NCI-H526 (cell line): ENCODE measurements at regions not wholly inside any gene's neighbourhood (a gene's known extent, or its start where the extent isn't known, plus 50 kb on each side); places are given as distances from the start of the nearest gene placed in this dataset.

Source experiments
- DNase-seq, 2 experiments: peaks; one replicate each; lab custom pipeline; 2025; lab: John Stamatoyannopoulos, UW

- no peak for DNase-seq
Observed at GRCh38 chr11:71310184-71310583, 57.8 kb upstream of the SHANK2 start.

DNA sequence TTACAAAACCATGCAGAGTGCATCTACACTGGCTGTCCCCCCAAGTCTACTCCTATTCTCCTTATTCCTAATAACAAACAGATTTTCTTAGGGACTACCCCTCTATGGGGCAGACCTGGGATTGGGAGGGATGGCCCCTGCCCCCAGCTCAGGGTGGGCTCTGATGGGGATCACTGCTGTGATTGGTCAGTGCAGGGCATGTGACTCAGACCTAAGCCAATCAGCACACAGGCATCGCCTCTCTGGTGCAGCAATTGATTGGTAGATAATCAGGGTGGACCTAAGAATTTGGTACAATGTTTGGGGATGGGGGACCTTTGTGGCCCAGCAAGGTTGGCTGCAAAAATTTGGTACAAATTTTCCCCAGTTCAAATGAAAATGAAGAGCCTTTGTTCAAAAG lies 57.2 kb upstream of the SHANK2 start:
- DNase-seq = no peak

DNA sequence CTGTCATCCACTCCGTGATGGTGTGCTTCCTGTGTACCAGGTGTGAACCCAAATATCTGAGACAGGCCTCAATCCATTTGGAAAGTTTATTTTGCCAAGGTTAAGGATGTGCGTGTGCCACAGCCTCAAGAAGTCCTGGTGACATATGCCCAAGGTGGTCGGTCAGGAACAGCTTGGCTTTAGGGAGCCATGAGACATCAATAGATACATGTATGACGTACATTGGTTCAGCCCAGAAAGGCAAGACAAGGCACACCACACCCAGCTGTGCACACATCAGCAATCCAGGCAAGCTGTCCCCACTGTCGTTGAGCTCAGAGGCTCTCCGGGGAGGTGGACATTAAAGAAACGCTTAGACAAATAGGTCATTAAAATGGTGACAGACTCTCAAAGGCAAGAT lies 56.8 kb upstream of the SHANK2 start:
- no peak for DNase-seq

GRCh38 chr11:71307811-71308645 lies 55.7 kb upstream of the SHANK2 start:
- DNase-seq = peak; percentile 55 to 69

GRCh38 chr11:71305451-71306125 lies 53.2 kb upstream of the SHANK2 start:
- DNase-seq = no peak

DNA sequence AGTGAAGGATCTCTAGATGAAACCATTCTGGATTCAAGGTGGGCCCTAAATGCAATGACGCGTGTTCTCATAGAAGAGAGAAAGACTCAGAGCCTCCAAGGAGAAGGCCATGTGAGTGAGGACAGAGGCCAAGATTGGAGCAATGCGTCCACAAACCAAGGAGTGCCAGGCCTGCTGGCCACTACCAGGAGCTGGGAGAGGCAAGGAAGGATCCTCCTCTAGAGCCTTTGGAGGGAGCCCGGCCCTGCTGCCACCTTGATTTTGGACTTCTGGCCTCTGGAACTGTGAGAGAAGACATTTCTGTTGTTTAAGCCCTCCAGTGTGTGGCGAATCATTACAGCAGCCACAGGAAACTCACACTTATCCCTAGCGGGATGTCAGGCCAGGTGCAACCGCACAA lies 52.7 kb upstream of the SHANK2 start:
- DNase-seq = no peak

- DNase-seq = no peak
Observed at GRCh38 chr11:71304491-71304890, 52.1 kb upstream of the SHANK2 start.

- no peak for DNase-seq
Observed at GRCh38 chr11:71304045-71304444, 51.7 kb upstream of the SHANK2 start.

DNA sequence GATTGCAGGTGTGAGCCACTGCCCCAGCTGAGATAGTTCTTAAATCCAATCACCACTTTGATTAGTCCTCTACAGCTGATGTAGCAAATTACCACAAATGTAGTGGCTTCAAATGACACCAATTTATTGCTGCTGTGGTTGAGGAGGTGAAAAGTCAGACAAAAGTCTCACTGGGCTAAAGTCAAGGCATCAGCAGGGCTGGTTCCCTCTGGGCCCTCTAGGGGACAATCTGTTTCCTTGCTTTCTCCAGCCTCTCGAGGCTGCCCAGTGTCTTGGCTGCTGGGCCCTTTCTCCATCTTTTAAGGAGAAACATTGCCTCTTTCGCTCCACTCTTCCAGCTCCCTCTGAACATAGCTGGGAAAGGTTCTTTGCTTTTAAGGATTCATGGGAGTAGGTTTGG lies 50.5 kb upstream of the SHANK2 start:
- no peak for DNase-seq

DNA sequence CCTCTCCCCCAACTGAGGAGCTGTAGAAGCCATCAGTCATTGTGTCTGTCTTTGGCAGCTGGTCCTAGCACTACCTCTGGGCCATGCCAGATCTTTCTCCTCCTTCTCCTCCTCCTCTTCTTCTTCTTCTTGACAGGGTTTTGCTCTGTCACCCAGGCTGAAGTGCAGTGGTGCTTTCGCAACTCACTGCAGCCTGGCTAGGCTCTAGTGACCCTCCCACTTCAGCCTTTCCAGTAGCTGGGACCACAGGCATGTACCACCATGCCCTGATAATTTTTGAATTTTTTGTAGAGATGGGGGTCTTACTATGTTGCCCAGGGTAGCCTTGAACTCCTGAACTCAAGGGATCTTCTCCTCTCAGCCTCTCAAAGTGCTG lies 50.1 kb upstream of the SHANK2 start:
- no peak for DNase-seq
